Endothelial cell of umbilical vein (primary cell): ENCODE measurements at regions not wholly inside any gene's neighbourhood (a gene's known extent, or its start where the extent isn't known, plus 50 kb on each side); places are given as distances from the start of the nearest gene placed in this dataset.

Experiments used
- BruUV-seq: library from RNA; stranded (reverse); fragments of 400-500 nt; replicated peaks from 2 replicates; lab custom pipeline; 2021; lab: Mats Ljungman, UMichigan
- CTCF ChIA-PET: fragments of 300-600, 350-600 bp; sonication (Branson Sonifier 250); formaldehyde crosslinking; loops from one replicate; lab custom pipeline; 2021; ENCODE audit warnings: antibody characterized with exemption, inconsistent platforms; lab: Charles Lee
- POLR2A ChIA-PET: fragments of 300-600, 350-600 bp; sonication (Branson Sonifier 250); formaldehyde crosslinking; loops from one replicate; lab custom pipeline; 2021; ENCODE audit warnings: antibody characterized with exemption, inconsistent platforms; lab: Charles Lee
- DNase-seq: peaks from one replicate; pipeline ENCODE4 v3.0.0-alpha.2; 2011; ENCODE audit warnings: low read depth, low spot score
- FAIRE-seq: peaks from 2 replicates; lab custom pipeline; 2011; peaks lifted over from hg19 to GRCh38; lab: Jason Lieb, UNC
- H2AFZ ChIP-seq: 2 replicates; pipeline ENCODE4 v1.6.0; 2012; ENCODE audit warnings: low read depth, low read length, control low read depth, inconsistent platforms
- H3K27ac ChIP-seq: 2 replicates; pipeline ENCODE4 v1.5.1; 2011; ENCODE audit warnings: low read depth, mild to moderate bottlenecking, control low read depth, low read length, moderate library complexity; ENCODE audit not compliant: insufficient read depth
- H3K27me3 ChIP-seq, 2 experiments: 2 replicates each; pipeline versions ENCODE4 v1.6.0 to v1.6.1; 2011; ENCODE audit warnings: low read length in 2 of 2, mixed read lengths in 1 of 2; ENCODE audit not compliant: control insufficient read depth in 2 of 2, insufficient read depth in 2 of 2
- H3K36me3 ChIP-seq, 2 experiments: 2 replicates in 1 of 2; 3 replicates in 1 of 2; pipeline ENCODE4 v1.5.1; 2011; ENCODE audit warnings: low read length in 2 of 2, mild to moderate bottlenecking in 1 of 2, moderate library complexity in 1 of 2; ENCODE audit not compliant: control insufficient read depth in 2 of 2, insufficient read depth in 2 of 2; ENCODE audit errors: extremely low read depth in 1 of 2
- H3K4me1 ChIP-seq: 3 replicates; pipeline ENCODE4 v1.5.1; 2011; ENCODE audit warnings: mild to moderate bottlenecking, low read length; ENCODE audit not compliant: control insufficient read depth, insufficient read depth; ENCODE audit errors: extremely low read depth
- H3K4me2 ChIP-seq: 2 replicates; pipeline ENCODE4 v1.6.1; 2011; ENCODE audit warnings: low read length, control low read depth, mixed read lengths; ENCODE audit not compliant: insufficient read depth
- H3K4me3 ChIP-seq, 3 experiments: fragments of 200-600 bp in 1 of 3; sonication (generic), shearing (Covaris generic) in 1 of 3; replicated peaks in 1 of 3; 2 replicates each; pipeline ENCODE4 v1.5.1; 2011 to 2016; ENCODE audit warnings: control low read depth in 3 of 3, low read length in 3 of 3, mild to moderate bottlenecking in 2 of 3, inconsistent platforms in 1 of 3, low read depth in 1 of 3, moderate library complexity in 1 of 3; ENCODE audit not compliant: insufficient read depth in 1 of 3
- H3K79me2 ChIP-seq: 2 replicates; pipeline ENCODE4 v1.6.0; 2012; ENCODE audit warnings: low read length, inconsistent platforms; ENCODE audit not compliant: control insufficient read depth, insufficient read depth
- H3K9ac ChIP-seq: replicated peaks from 2 replicates; pipeline ENCODE3; 2011; ENCODE audit warnings: low read length, control low read depth; ENCODE audit not compliant: insufficient read depth; ENCODE audit errors: extremely low read depth
- H3K9me1 ChIP-seq: replicated peaks from 3 replicates; pipeline ENCODE4 v1.6.0; 2011; ENCODE audit warnings: mild to moderate bottlenecking, low read length; ENCODE audit not compliant: control insufficient read depth, insufficient read depth; ENCODE audit errors: extremely low read depth
- H3K9me3 ChIP-seq: replicated peaks from 2 replicates; pipeline ENCODE4 v1.5.1; 2012; ENCODE audit warnings: low read length, inconsistent platforms; ENCODE audit not compliant: control insufficient read depth, insufficient read depth
- H4K20me1 ChIP-seq: replicated peaks from 2 replicates; pipeline ENCODE3; 2011; ENCODE audit warnings: mild to moderate bottlenecking, low read length; ENCODE audit not compliant: control insufficient read depth, insufficient read depth; ENCODE audit errors: extremely low read depth
- EZH2 ChIP-seq: IDR thresholded peaks from 2 replicates; pipeline ENCODE4 v1.6.1; 2012; ENCODE audit warnings: borderline replicate concordance, low read depth, mild to moderate bottlenecking, moderate library complexity, low read length, inconsistent platforms; ENCODE audit not compliant: severe bottlenecking
- FOS ChIP-seq: IDR thresholded peaks from 2 replicates; pipeline ENCODE4 v1.6.1; 2011; ENCODE audit warnings: mild to moderate bottlenecking, low read length, moderate library complexity, borderline replicate concordance; ENCODE audit not compliant: insufficient read depth
- GATA2 ChIP-seq: IDR thresholded peaks from 2 replicates; pipeline ENCODE4 v1.7.0; 2011; ENCODE audit warnings: low read depth, mild to moderate bottlenecking, moderate library complexity, mixed read lengths, low read length; ENCODE audit not compliant: insufficient read length, insufficient read depth
- JUN ChIP-seq: IDR thresholded peaks from 2 replicates; pipeline ENCODE4 v1.6.1; 2011; ENCODE audit warnings: borderline replicate concordance, low read depth; ENCODE audit not compliant: insufficient read length, insufficient read depth
- MAX ChIP-seq: IDR thresholded peaks from 2 replicates; pipeline ENCODE4 v1.6.1; 2011; ENCODE audit not compliant: insufficient read depth, insufficient read length
- MYC ChIP-seq: IDR thresholded peaks from one replicate; pipeline ENCODE4 v1.6.1; 2011; ENCODE audit warnings: mild to moderate bottlenecking, low read depth, low read length
- POLR2A ChIP-seq: IDR thresholded peaks from 2 replicates; pipeline ENCODE4 v1.6.1; 2012; ENCODE audit warnings: low read depth, mild to moderate bottlenecking, control low read depth, low read length
- POLR2AphosphoS5 ChIP-seq: IDR thresholded peaks from 2 replicates; pipeline ENCODE4 v1.6.1; 2012; ENCODE audit warnings: low read depth, mild to moderate bottlenecking, control low read depth, low read length, moderate library complexity; ENCODE audit not compliant: insufficient read depth
- dilution Hi-C: fragments of 300-500 bp; cut with MboI; formaldehyde crosslinking; loops from one replicate; pipeline ENCODE4 v1.15.0; 2019; ENCODE audit warnings: low sequenced_read_pairs; ENCODE audit not compliant: extremely low pct_ligation_motif_present
- intact Hi-C: fragments of 100-400 bp; cut with micrococcal nuclease; formaldehyde crosslinking; loops from one replicate; pipeline ENCODE4 v1.10.0; 2022
- TF ChIP-seq, protein P1 (sequence below), 2 donors: IDR thresholded peaks; 1 replicate in 1 of 2; 2 replicates in 1 of 2; pipeline ENCODE4 v1.5.1; 2011; ENCODE audit warnings: low read length in 2 of 2, mild to moderate bottlenecking in 2 of 2, moderate library complexity in 2 of 2, control low read depth in 1 of 2, inconsistent platforms in 1 of 2, low read depth in 1 of 2; ENCODE audit not compliant: insufficient read depth in 1 of 2; ENCODE audit errors: extremely low read depth in 1 of 2

DNA sequence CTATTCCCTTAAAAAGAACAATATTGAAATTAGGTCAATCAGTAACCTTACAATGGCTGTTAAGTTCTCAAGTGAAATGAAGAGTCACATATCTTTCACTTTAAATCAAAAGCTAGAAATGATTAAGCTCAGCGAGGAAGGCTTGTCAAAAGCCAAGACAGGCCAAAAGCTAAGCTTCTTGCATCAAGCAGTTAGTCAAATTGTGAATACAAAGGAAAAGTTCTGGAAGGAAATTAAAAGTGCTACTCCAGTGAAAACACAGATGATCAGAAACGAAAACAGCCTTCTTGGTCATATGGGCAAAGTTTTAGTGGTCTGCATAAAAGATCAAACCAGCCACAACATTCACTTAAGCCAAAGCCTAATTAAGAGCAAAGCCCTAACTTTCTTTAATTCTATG is 402.6 kb upstream of the ZEB2 start:
- no peak for TF ChIP-seq MAX
- TF ChIP-seq FOS = no peak
- TF ChIP-seq JUN = no peak
- TF ChIP-seq EZH2 = no peak
- no peak for TF ChIP-seq POLR2A
- TF ChIP-seq MYC = no peak
- no peak for TF ChIP-seq GATA2
- TF ChIP-seq POLR2AphosphoS5 = no peak
- TF ChIP-seq, protein P1, sequence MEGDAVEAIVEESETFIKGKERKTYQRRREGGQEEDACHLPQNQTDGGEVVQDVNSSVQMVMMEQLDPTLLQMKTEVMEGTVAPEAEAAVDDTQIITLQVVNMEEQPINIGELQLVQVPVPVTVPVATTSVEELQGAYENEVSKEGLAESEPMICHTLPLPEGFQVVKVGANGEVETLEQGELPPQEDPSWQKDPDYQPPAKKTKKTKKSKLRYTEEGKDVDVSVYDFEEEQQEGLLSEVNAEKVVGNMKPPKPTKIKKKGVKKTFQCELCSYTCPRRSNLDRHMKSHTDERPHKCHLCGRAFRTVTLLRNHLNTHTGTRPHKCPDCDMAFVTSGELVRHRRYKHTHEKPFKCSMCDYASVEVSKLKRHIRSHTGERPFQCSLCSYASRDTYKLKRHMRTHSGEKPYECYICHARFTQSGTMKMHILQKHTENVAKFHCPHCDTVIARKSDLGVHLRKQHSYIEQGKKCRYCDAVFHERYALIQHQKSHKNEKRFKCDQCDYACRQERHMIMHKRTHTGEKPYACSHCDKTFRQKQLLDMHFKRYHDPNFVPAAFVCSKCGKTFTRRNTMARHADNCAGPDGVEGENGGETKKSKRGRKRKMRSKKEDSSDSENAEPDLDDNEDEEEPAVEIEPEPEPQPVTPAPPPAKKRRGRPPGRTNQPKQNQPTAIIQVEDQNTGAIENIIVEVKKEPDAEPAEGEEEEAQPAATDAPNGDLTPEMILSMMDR (IDR thresholded peaks at IDR 0.05; ENCODE audit: extremely low read depth in 1 of 2, insufficient read depth in 1 of 2, low read depth in 1 of 2, low read length in 2 of 2) = no peak
- Histone ChIP-seq H4K20me1 (no peaks in the 10 kb centered on the region), H3K9me3 (no peaks in the 10 kb centered on the region), H3K27ac (no peak overlapping the region), H3K9ac (no peak overlapping the region), H3K27me3 (no peaks in the 10 kb centered on the region), H2AFZ (no peak overlapping the region), H3K4me2 (no peak overlapping the region), H3K9me1 (no peaks in the 10 kb centered on the region), H3K79me2 (no peaks in the 10 kb centered on the region), H3K4me1 (no peaks in the 10 kb centered on the region), H3K4me3 (no peak overlapping the region), H3K36me3 (no peaks in the 10 kb centered on the region)
- dilution Hi-C loops (no loop called here), intact Hi-C loops (loop anchor here (5.0 kb wide), 1 partner anchor 1550 kb away; no protein-coding TSS in a partner anchor)
- DNase-seq (no peak), FAIRE-seq (no peak)
- ChIA-PET POLR2A (no interaction called here), CTCF (no interaction called here)
- no TSS peak for BruUV-seq
